Osteoblast (primary cell): ENCODE measurements at regions not wholly inside any gene's neighbourhood (a gene's known extent, or its start where the extent isn't known, plus 50 kb on each side); places are given as distances from the start of the nearest gene placed in this dataset.
"Not testable (repeated sequence)": the region's sequence is repeated elsewhere in the genome, so short reads cannot be mapped to it uniquely, and the experiment has no call there.

Source experiments
- DNase-seq: peaks from one replicate; pipeline ENCODE4 v3.0.0; 2011; ENCODE audit warnings: low spot score, mixed read lengths; ENCODE audit not compliant: insufficient read length; ENCODE audit errors: missing footprints
- H2AFZ ChIP-seq: 2 replicates; pipeline ENCODE4 v1.6.0; 2011; ENCODE audit warnings: mild to moderate bottlenecking, low read length
- H3K27ac ChIP-seq: 2 replicates; pipeline ENCODE4 v1.5.1; 2011; ENCODE audit warnings: mild to moderate bottlenecking, low read depth, low read length, moderate library complexity
- H3K27me3 ChIP-seq: 2 replicates; pipeline ENCODE4 v1.6.0; 2012; ENCODE audit warnings: mild to moderate bottlenecking, control low read depth, inconsistent platforms, low read length, moderate library complexity; ENCODE audit not compliant: insufficient read depth
- H3K36me3 ChIP-seq: 2 replicates; pipeline ENCODE4 v1.5.1; 2011; ENCODE audit warnings: mild to moderate bottlenecking, low read length, control low read depth, moderate library complexity; ENCODE audit not compliant: insufficient read depth
- H3K4me1 ChIP-seq: 2 replicates; pipeline ENCODE4 v1.5.1; 2011; ENCODE audit warnings: mild to moderate bottlenecking, low read length, control low read depth, moderate library complexity; ENCODE audit not compliant: insufficient read depth
- H3K4me2 ChIP-seq: 2 replicates; pipeline ENCODE4 v1.6.0; 2011; ENCODE audit warnings: mild to moderate bottlenecking, low read length; ENCODE audit not compliant: insufficient read depth
- H3K4me3 ChIP-seq: fragments of 200-600 bp; sonication (generic); 3 replicates; pipeline ENCODE4 v1.5.1; 2012; ENCODE audit warnings: mild to moderate bottlenecking, low read length, inconsistent platforms; ENCODE audit not compliant: insufficient read depth
- H3K79me2 ChIP-seq: 2 replicates; pipeline ENCODE4 v1.6.0; 2012; ENCODE audit warnings: mild to moderate bottlenecking, low read length, control low read depth, inconsistent platforms; ENCODE audit not compliant: insufficient read depth
- H3K9me3 ChIP-seq: 2 replicates; pipeline ENCODE4 v1.5.1; 2011; ENCODE audit warnings: low read depth, low read length, control low read depth
- H4K20me1 ChIP-seq: 2 replicates; pipeline ENCODE4 v1.6.0; 2012; ENCODE audit warnings: mild to moderate bottlenecking, low read length, control low read depth; ENCODE audit not compliant: insufficient read depth
- CTCF ChIP-seq: IDR thresholded peaks from 2 replicates; pipeline ENCODE4 v1.5.1; 2011; ENCODE audit warnings: mild to moderate bottlenecking, low read depth, low read length, moderate library complexity; ENCODE audit errors: extremely low read depth

- H3K9me3 ChIP-seq: no peaks in the 10 kb centered on the region
- no peak overlapping the region for H2AFZ ChIP-seq
- no peaks in the 10 kb centered on the region for H3K36me3 ChIP-seq
- H3K27me3 ChIP-seq: no peaks in the 10 kb centered on the region
- H3K4me3 ChIP-seq: no peak overlapping the region
- no peaks in the 10 kb centered on the region for H4K20me1 ChIP-seq
- no peaks in the 10 kb centered on the region for H3K79me2 ChIP-seq
- no peak for DNase-seq
- H3K27ac ChIP-seq: no peak overlapping the region
- no peak overlapping the region for H3K4me2 ChIP-seq
- no peak for TF ChIP-seq CTCF
- no peaks in the 10 kb centered on the region for H3K4me1 ChIP-seq
Measured at GRCh38 chr13:86474971-86475370, 675.8 kb upstream of the SLITRK6 start.

GRCh38 chr13:86476656-86477055 is 677.4 kb upstream of the SLITRK6 start:
- no peak for DNase-seq
- no peaks in the 10 kb centered on the region for H3K4me1 ChIP-seq
- H3K27me3 ChIP-seq: no peaks in the 10 kb centered on the region
- no peaks in the 10 kb centered on the region for H4K20me1 ChIP-seq
- no peak overlapping the region for H2AFZ ChIP-seq
- no peaks in the 10 kb centered on the region for H3K79me2 ChIP-seq
- no peaks in the 10 kb centered on the region for H3K36me3 ChIP-seq
- no peak overlapping the region for H3K4me3 ChIP-seq
- no peak for TF ChIP-seq CTCF
- H3K4me2 ChIP-seq: no peak overlapping the region
- H3K27ac ChIP-seq: no peak overlapping the region
- H3K9me3 ChIP-seq: no peaks in the 10 kb centered on the region

- Histone ChIP-seq H3K9me3 (no peaks in the 10 kb centered on the region), H4K20me1 (no peaks in the 10 kb centered on the region), H2AFZ (no peak overlapping the region), H3K79me2 (no peaks in the 10 kb centered on the region), H3K4me3 (no peak overlapping the region), H3K4me2 (no peak overlapping the region), H3K4me1 (no peaks in the 10 kb centered on the region), H3K27ac (no peak overlapping the region), H3K27me3 (no peaks in the 10 kb centered on the region), H3K36me3 (no peaks in the 10 kb centered on the region)
- DNase-seq: no peak
- TF ChIP-seq CTCF: no peak
Measured at GRCh38 chr13:86486582-86486981, 687.4 kb upstream of the SLITRK6 start.

- TF ChIP-seq CTCF: no peak
- Histone ChIP-seq H3K4me1 (no peaks in the 10 kb centered on the region), H3K27ac (no peak overlapping the region), H3K9me3 (no peaks in the 10 kb centered on the region), H4K20me1 (no peaks in the 10 kb centered on the region), H3K79me2 (no peaks in the 10 kb centered on the region), H3K4me2 (no peak overlapping the region), H2AFZ (no peak overlapping the region), H3K36me3 (no peaks in the 10 kb centered on the region), H3K27me3 (no peaks in the 10 kb centered on the region), H3K4me3 (no peak overlapping the region)
- DNase-seq: no peak
Measured at GRCh38 chr13:86491121-86491520, 691.9 kb upstream of the SLITRK6 start.

GRCh38 chr13:86501931-86502330 is 702.7 kb upstream of the SLITRK6 start:
- not testable (repeated sequence) for H2AFZ ChIP-seq

More at GRCh38 chr13:86501931-86502330, 702.7 kb upstream of the SLITRK6 start:
- H3K4me1 ChIP-seq, H3K27me3 ChIP-seq, H3K79me2 ChIP-seq, H3K4me3 ChIP-seq, H3K9me3 ChIP-seq, H3K36me3 ChIP-seq, H3K4me2 ChIP-seq, H4K20me1 ChIP-seq, DNase-seq, H3K27ac ChIP-seq: not testable (repeated sequence)
